Gastroesophageal sphincter (tissue), 4 donors: ENCODE measurements at regions not wholly inside any gene's neighbourhood (a gene's known extent, or its start where the extent isn't known, plus 50 kb on each side); places are given as distances from the start of the nearest gene placed in this dataset.

Source experiments
- ATAC-seq: fragments of 150-250 bp; one replicate; pipeline ENCODE4 v1.9.1; 2016; ENCODE audit warnings: mild to moderate bottlenecking, moderate library complexity
- H3K27ac ChIP-seq, 4 donors: fragments of 200-600 bp; sonication (generic) in 3 of 4; 1 replicate in 3 of 4; 2 replicates in 1 of 4; pipeline ENCODE4 v1.5.1; 2016 to 2019
- H3K27me3 ChIP-seq: fragments of 200-600 bp; sonication (generic); one replicate; pipeline ENCODE4 v1.5.1; 2019
- H3K36me3 ChIP-seq, 2 donors: fragments of 200-600 bp; sonication (generic); one replicate each; pipeline ENCODE4 v1.5.1; 2019; ENCODE audit warnings: control low read depth in 1 of 2
- H3K4me1 ChIP-seq, 3 donors: fragments of 200-600 bp; sonication (generic); 1 replicate in 2 of 3; 2 replicates in 1 of 3; pipeline ENCODE4 v1.5.1; 2016 to 2019; ENCODE audit warnings: control low read depth in 2 of 3
- H3K4me3 ChIP-seq, 2 donors: fragments of 200-600 bp; sonication (generic); one replicate each; pipeline ENCODE4 v1.5.1; 2019; ENCODE audit warnings: mild to moderate bottlenecking in 1 of 2, moderate library complexity in 1 of 2
- H3K9me3 ChIP-seq, 3 donors: fragments of 200-600 bp; sonication (generic); one replicate each; pipeline ENCODE4 v1.5.1; 2017 to 2019; ENCODE audit warnings: control low read depth in 2 of 3
- CTCF ChIP-seq, 4 experiments: fragments of 200-600 bp in 2 of 4; fragments of 450-650 bp in 2 of 4; sonication (generic) in 1 of 4; IDR thresholded peaks; one replicate each; pipeline ENCODE4 v1.5.1; 2017 to 2019; ENCODE audit warnings: antibody characterized with exemption in 4 of 4, mild to moderate bottlenecking in 2 of 4, moderate library complexity in 2 of 4
- EP300 ChIP-seq: sonication (generic); formaldehyde crosslinking; IDR thresholded peaks from one replicate; pipeline ENCODE4 v1.6.1; 2017; ENCODE audit warnings: antibody characterized with exemption, mild to moderate bottlenecking
- POLR2A ChIP-seq, 2 donors: fragments of 450-650 bp; IDR thresholded peaks; one replicate each; pipeline ENCODE4 v1.6.1; 2017; ENCODE audit warnings: antibody characterized with exemption in 2 of 2, mild to moderate bottlenecking in 2 of 2, moderate library complexity in 1 of 2
- POLR2AphosphoS5 ChIP-seq: sonication (generic); formaldehyde crosslinking; IDR thresholded peaks from one replicate; pipeline ENCODE4 v1.6.1; 2017; ENCODE audit warnings: antibody characterized with exemption
- WGBS, 2 donors: methylation state at CpG; one replicate each; pipeline ENCODE4 v1.1.5; 2018; ENCODE audit warnings: low coverage in 1 of 2; 5-methylcytosine and 5-hydroxymethylcytosine counted together

- no peak for ATAC-seq
- Histone ChIP-seq H3K9me3 (no peaks in the 10 kb centered on the region), H3K27me3 (no peaks in the 10 kb centered on the region), H3K36me3 (no peaks in the 10 kb centered on the region), H3K4me1 (peaks cover 0 to 25% (median 0%) of the 10 kb centered on the region in 3 donors), H3K27ac (no peak overlapping the region), H3K4me3 (no peak overlapping the region)
- TF ChIP-seq POLR2AphosphoS5: no peak
- TF ChIP-seq EP300: no peak
- TF ChIP-seq POLR2A (IDR thresholded peaks at IDR 0.05): no peak
- TF ChIP-seq CTCF (IDR thresholded peaks at IDR 0.05): no peak
- WGBS, 2 donors: 84 to 86% methylated on average over 4 to 5 of the region's 7 CpGs
These were observed 103.9 kb upstream of the SASH1 start for GRCh38 chr6:148238713-148239112.

GRCh38 chr6:148239215-148239614 is 103.4 kb upstream of the SASH1 start:
- Histone ChIP-seq H3K27ac (no peak overlapping the region), H3K4me3 (no peak overlapping the region), H3K9me3 (no peaks in the 10 kb centered on the region), H3K4me1 (peaks cover 0 to 25% (median 2%) of the 10 kb centered on the region in 3 donors), H3K27me3 (no peaks in the 10 kb centered on the region), H3K36me3 (no peaks in the 10 kb centered on the region)
- 40 to 78% methylated on average over 3 of the region's 5 CpGs for WGBS, 2 donors
- ATAC-seq: no peak
- TF ChIP-seq POLR2AphosphoS5 (no peak), EP300 (no peak), POLR2A (IDR thresholded peaks at IDR 0.05) (no peak), CTCF (IDR thresholded peaks at IDR 0.05) (no peak)

GRCh38 chr6:148239801-148240460 is 102.7 kb upstream of the SASH1 start:
- ATAC-seq: no peak
- H3K36me3 ChIP-seq: no peaks in the 10 kb centered on the region
- no peak overlapping the region for H3K27ac ChIP-seq
- TF ChIP-seq POLR2A (IDR thresholded peaks at IDR 0.05): no peak
- TF ChIP-seq EP300: no peak
- TF ChIP-seq CTCF (IDR thresholded peaks at IDR 0.05): no peak
- no peak for TF ChIP-seq POLR2AphosphoS5
- 47 to 57% methylated on average over 6 of the region's 6 CpGs for WGBS, 2 donors
- no peak overlapping the region for H3K4me3 ChIP-seq
- no peaks in the 10 kb centered on the region for H3K9me3 ChIP-seq
- no peaks in the 10 kb centered on the region for H3K27me3 ChIP-seq
- H3K4me1 ChIP-seq: peaks cover 0 to 25% (median 4%) of the 10 kb centered on the region in 3 donors

GRCh38 chr6:148240461-148240840 is 102.2 kb upstream of the SASH1 start:
- Histone ChIP-seq H3K36me3 (no peaks in the 10 kb centered on the region), H3K4me1 (peaks cover 0 to 25% (median 4%) of the 10 kb centered on the region in 3 donors), H3K4me3 (no peak overlapping the region), H3K9me3 (no peaks in the 10 kb centered on the region), H3K27ac (peak overlapping the region in 2 of 4 donors; percentile 8 to 22), H3K27me3 (no peaks in the 10 kb centered on the region)
- WGBS, 2 donors: 26 to 47% methylated on average over 6 of the region's 6 CpGs
- TF ChIP-seq EP300: no peak
- ATAC-seq: no peak

- H3K27ac ChIP-seq: peak overlapping the region in 2 of 4 donors; percentile 8 to 22
- H3K9me3 ChIP-seq: no peaks in the 10 kb centered on the region
- no peak overlapping the region for H3K4me3 ChIP-seq
- H3K27me3 ChIP-seq: no peaks in the 10 kb centered on the region
- no peak for ATAC-seq
- no peaks in the 10 kb centered on the region for H3K36me3 ChIP-seq
- TF ChIP-seq POLR2A (IDR thresholded peaks at IDR 0.05) (no peak), EP300 (no peak), POLR2AphosphoS5 (no peak), CTCF (IDR thresholded peaks at IDR 0.05) (no peak)
- peaks cover 0 to 25% (median 4%) of the 10 kb centered on the region in 3 donors for H3K4me1 ChIP-seq
- WGBS, 2 donors: 45 to 64% methylated on average over 3 of the region's 3 CpGs
These were observed 101.7 kb upstream of the SASH1 start for GRCh38 chr6:148240861-148241477.
